Natural killer cell (primary cell): ENCODE measurements at regions not wholly inside any gene's neighbourhood (a gene's known extent, or its start where the extent isn't known, plus 50 kb on each side); places are given as distances from the start of the nearest gene placed in this dataset.

Source experiments
- ATAC-seq, 3 donors: fragments of 150-1000 bp in 2 of 3; fragments of 200-7000 bp in 1 of 3; cut with Tn5 transposase; 1 replicate in 1 of 3; 2 replicates in 2 of 3; pipeline ENCODE4 v1.10.0; 2021; ENCODE audit warnings: mild to moderate bottlenecking in 2 of 3, moderate library complexity in 2 of 3
- DNase-seq, 2 donors: peaks; one replicate each; pipeline versions ENCODE4 v3.0.0 to v3.0.0-alpha.2; 2013 to 2021; ENCODE audit warnings: mixed read lengths in 1 of 2
- H3K27ac ChIP-seq: one replicate; pipeline ENCODE4 v1.5.1; 2013; ENCODE audit warnings: mild to moderate bottlenecking, low read length
- H3K27me3 ChIP-seq: one replicate; pipeline ENCODE4 v1.6.1; 2013; ENCODE audit warnings: low read length; ENCODE audit not compliant: control insufficient read depth, insufficient read depth
- H3K36me3 ChIP-seq: one replicate; pipeline ENCODE4 v1.6.1; 2013; ENCODE audit warnings: low read length; ENCODE audit not compliant: control insufficient read depth, insufficient read depth
- H3K4me1 ChIP-seq: one replicate; pipeline ENCODE4 v1.6.1; 2013; ENCODE audit warnings: low read length; ENCODE audit not compliant: control insufficient read depth, insufficient read depth
- H3K4me3 ChIP-seq: one replicate; pipeline ENCODE4 v1.5.1; 2013; ENCODE audit warnings: low read length
- H3K9me3 ChIP-seq: one replicate; pipeline ENCODE4 v1.6.1; 2013; ENCODE audit warnings: low read length; ENCODE audit not compliant: control insufficient read depth, insufficient read depth
- H3K27ac Mint-ChIP-seq, 2 donors: one replicate each; pipeline ENCODE4 v1.8.0; 2022; ENCODE audit warnings: mild to moderate bottlenecking in 2 of 2, mixed read lengths in 2 of 2, moderate library complexity in 1 of 2
- H3K27me3 Mint-ChIP-seq, 2 donors: one replicate each; pipeline ENCODE4 v1.8.0; 2022; ENCODE audit warnings: low read depth in 2 of 2, mixed read lengths in 2 of 2
- H3K36me3 Mint-ChIP-seq: one replicate; pipeline ENCODE4 v1.8.0; 2022; ENCODE audit warnings: mixed read lengths
- H3K4me1 Mint-ChIP-seq, 2 donors: one replicate each; pipeline ENCODE4 v1.8.0; 2022; ENCODE audit warnings: mixed read lengths in 2 of 2
- H3K4me3 Mint-ChIP-seq: one replicate; pipeline ENCODE4 v1.8.0; 2022; ENCODE audit warnings: mild to moderate bottlenecking, moderate library complexity, mixed read lengths
- H3K9me3 Mint-ChIP-seq, 2 donors: one replicate each; pipeline ENCODE4 v1.8.0; 2022; ENCODE audit warnings: mixed read lengths in 2 of 2
- WGBS: methylation state at CpG from one replicate; pipeline ENCODE4 v1.1.7; 2013; ENCODE audit warnings: missing lambda C conversion rate; ENCODE audit not compliant: insufficient coverage; 5-methylcytosine and 5-hydroxymethylcytosine counted together
- intact Hi-C: fragments of 100-400 bp; cut with micrococcal nuclease; formaldehyde crosslinking; loops from one replicate; pipeline ENCODE4 v1.14.2; 2022
- TF ChIP-seq, protein P1 (sequence below): fragments of 200-600 bp; IDR thresholded peaks from one replicate; pipeline ENCODE4 v1.8.0; 2022; ENCODE audit warnings: antibody characterized with exemption

DNA sequence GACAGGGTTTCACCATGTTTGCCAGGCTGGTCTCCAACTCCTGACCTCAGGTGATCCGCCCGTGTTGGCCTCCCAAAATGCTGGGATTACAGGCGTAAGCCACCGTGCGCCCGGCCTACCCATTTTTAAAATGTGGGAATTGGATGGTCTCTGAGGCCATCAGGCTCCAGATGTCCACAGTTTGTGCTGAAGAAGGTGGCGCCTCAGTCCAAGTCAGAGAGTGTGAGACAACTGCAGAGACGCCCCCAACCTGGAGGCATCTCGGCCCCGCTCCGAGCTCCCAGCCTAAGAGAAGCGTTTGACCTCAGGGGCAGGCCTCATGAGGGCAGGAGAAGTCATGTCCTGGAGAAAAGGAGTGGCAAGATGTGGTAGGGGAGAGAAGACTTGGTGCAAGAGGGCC, 146.5 kb downstream of the MRM1 start:
- Histone ChIP-seq H3K27ac (no peak overlapping the region), H3K4me3 (no peak overlapping the region), H3K4me1 (no peaks in the 10 kb centered on the region), H3K9me3 (no peaks in the 10 kb centered on the region), H3K27me3 (peaks cover 2% of the 10 kb centered on the region), H3K36me3 (no peaks in the 10 kb centered on the region)
- no peaks in the 10 kb centered on the region for H3K4me1 Mint-ChIP-seq
- no peaks in the 10 kb centered on the region for H3K36me3 Mint-ChIP-seq
- H3K4me3 Mint-ChIP-seq: no peak overlapping the region
- peaks cover 0 to 5% of the 10 kb centered on the region in 2 donors for H3K27me3 Mint-ChIP-seq
- no peak for ATAC-seq
- TF ChIP-seq, protein P1, sequence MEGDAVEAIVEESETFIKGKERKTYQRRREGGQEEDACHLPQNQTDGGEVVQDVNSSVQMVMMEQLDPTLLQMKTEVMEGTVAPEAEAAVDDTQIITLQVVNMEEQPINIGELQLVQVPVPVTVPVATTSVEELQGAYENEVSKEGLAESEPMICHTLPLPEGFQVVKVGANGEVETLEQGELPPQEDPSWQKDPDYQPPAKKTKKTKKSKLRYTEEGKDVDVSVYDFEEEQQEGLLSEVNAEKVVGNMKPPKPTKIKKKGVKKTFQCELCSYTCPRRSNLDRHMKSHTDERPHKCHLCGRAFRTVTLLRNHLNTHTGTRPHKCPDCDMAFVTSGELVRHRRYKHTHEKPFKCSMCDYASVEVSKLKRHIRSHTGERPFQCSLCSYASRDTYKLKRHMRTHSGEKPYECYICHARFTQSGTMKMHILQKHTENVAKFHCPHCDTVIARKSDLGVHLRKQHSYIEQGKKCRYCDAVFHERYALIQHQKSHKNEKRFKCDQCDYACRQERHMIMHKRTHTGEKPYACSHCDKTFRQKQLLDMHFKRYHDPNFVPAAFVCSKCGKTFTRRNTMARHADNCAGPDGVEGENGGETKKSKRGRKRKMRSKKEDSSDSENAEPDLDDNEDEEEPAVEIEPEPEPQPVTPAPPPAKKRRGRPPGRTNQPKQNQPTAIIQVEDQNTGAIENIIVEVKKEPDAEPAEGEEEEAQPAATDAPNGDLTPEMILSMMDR: no peak
- WGBS: 95% methylated on average over 12 of the region's 12 CpGs
- H3K9me3 Mint-ChIP-seq: peaks cover 0 to 2% of the 10 kb centered on the region in 2 donors
- no peak for DNase-seq
- intact Hi-C loops: no loop called here
- no peak overlapping the region for H3K27ac Mint-ChIP-seq

DNA sequence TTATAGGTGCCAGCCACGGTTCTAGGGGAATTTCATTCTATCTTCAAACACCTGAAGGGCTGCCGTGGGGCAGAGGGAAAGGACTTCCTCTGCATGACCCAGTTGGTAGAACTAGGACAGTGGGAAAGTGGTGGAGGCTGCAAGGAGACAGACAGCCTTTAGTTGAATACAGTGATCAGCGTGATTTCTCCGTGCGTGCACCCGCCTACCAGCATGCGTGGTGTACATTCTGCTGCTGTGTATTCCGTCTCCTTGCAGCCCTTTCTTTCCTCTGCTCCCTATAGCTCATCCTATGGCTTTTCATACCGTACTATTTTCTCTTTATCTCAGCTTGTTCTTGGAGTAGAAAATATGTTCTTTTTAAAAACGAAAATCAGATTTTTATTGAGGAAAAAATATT, 146.9 kb downstream of the MRM1 start:
- ATAC-seq: no peak
- TF ChIP-seq, protein P1: no peak

DNA sequence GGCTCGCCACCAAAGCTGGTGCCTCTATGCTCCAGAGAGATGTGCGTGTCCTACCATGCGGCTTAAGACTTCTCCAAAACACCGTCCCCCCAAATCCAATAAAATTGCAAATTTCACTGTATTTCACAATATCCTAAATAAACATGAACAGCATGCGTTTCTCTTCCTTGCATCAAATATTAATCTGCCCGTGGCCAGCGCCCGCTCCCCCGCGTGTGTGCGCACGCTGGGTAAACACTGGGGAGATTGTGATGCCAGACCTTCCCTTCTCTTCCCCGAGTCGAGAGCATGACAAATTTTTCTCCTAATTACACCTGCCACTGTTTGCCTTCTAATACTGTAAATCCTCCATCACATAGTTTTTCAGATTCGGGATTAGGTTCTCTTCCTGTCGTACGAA, 148.1 kb downstream of the MRM1 start:
- DNase-seq (no peak), ATAC-seq (no peak)
- Mint-ChIP-seq H3K9me3 (no peaks in the 10 kb centered on the region), H3K4me3 (no peak overlapping the region), H3K36me3 (no peaks in the 10 kb centered on the region), H3K4me1 (no peaks in the 10 kb centered on the region), H3K27ac (no peak overlapping the region), H3K27me3 (peaks cover 0 to 5% of the 10 kb centered on the region in 2 donors)
- no peaks in the 10 kb centered on the region for H3K9me3 ChIP-seq
- H3K27ac ChIP-seq: no peak overlapping the region
- TF ChIP-seq, protein P1: no peak
- no peak overlapping the region for H3K4me3 ChIP-seq
- 90% methylated on average over 16 of the region's 17 CpGs for WGBS
- H3K36me3 ChIP-seq: no peaks in the 10 kb centered on the region
- no peaks in the 10 kb centered on the region for H3K4me1 ChIP-seq
- H3K27me3 ChIP-seq: peaks cover 2% of the 10 kb centered on the region
- intact Hi-C loops: no loop called here

More for the DNA sequence above, 146.9 kb downstream of the MRM1 start:
- DNase-seq: no peak
- Mint-ChIP-seq H3K4me3 (no peak overlapping the region), H3K36me3 (no peaks in the 10 kb centered on the region), H3K9me3 (peaks cover 0 to 2% of the 10 kb centered on the region in 2 donors), H3K4me1 (no peaks in the 10 kb centered on the region), H3K27ac (no peak overlapping the region), H3K27me3 (peaks cover 0 to 5% of the 10 kb centered on the region in 2 donors)
- no peaks in the 10 kb centered on the region for H3K4me1 ChIP-seq
- H3K4me3 ChIP-seq: no peak overlapping the region
- no peak overlapping the region for H3K27ac ChIP-seq
- no peaks in the 10 kb centered on the region for H3K9me3 ChIP-seq
- intact Hi-C loops: no loop called here
- peaks cover 2% of the 10 kb centered on the region for H3K27me3 ChIP-seq
- H3K36me3 ChIP-seq: no peaks in the 10 kb centered on the region
- 56% methylated on average over 9 of the region's 10 CpGs for WGBS

DNA sequence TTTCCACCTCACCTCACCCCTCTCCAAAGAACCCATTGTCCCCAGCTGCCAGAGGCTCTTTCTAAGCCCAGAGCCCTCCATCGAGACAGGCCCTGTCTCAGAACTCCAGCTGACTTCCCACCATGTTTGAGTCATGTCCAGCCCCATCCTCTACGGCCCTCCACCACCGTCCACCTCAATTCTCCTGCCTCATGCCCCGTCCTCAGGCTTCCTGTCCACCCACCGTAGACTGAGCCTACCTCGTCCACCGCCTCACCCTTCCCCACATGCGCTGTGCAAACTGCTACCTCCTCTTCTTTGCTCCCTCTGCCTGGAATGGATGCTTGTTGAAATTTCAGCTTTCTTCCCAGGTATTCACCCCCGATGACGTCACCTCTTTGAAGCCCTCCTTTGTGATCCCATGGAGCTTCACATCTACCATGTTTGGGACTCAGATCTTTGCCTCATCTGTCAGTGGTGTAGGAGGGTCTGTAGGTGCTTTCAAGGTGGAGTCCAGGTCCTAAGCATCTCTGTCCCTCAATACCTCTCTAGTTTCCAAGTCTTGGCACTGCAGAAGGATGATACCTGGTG, 149.0 kb downstream of the MRM1 start:
- 83% methylated on average over 10 of the region's 10 CpGs for WGBS
- no peak overlapping the region for H3K27ac Mint-ChIP-seq

More for the DNA sequence above, 149.0 kb downstream of the MRM1 start:
- H3K36me3 Mint-ChIP-seq: no peaks in the 10 kb centered on the region
- no peak for DNase-seq
- H3K4me1 ChIP-seq: no peaks in the 10 kb centered on the region
- TF ChIP-seq, protein P1: no peak
- ATAC-seq: peak in 1 of 3 donors; percentile 21
- no peak overlapping the region for H3K27ac ChIP-seq
- H3K27me3 Mint-ChIP-seq: peaks cover 0 to 5% of the 10 kb centered on the region in 2 donors
- no peaks in the 10 kb centered on the region for H3K9me3 ChIP-seq
- H3K4me1 Mint-ChIP-seq: no peaks in the 10 kb centered on the region
- no peaks in the 10 kb centered on the region for H3K36me3 ChIP-seq
- peaks cover 2% of the 10 kb centered on the region for H3K27me3 ChIP-seq
- intact Hi-C loops: no loop called here
- H3K4me3 ChIP-seq: no peak overlapping the region
- no peaks in the 10 kb centered on the region for H3K9me3 Mint-ChIP-seq
- H3K4me3 Mint-ChIP-seq: no peak overlapping the region
